Neural cell (in vitro differentiated cells): ENCODE measurements at regions not wholly inside any gene's neighbourhood (a gene's known extent, or its start where the extent isn't known, plus 50 kb on each side); places are given as distances from the start of the nearest gene placed in this dataset.

Experiments
- H2AFZ ChIP-seq: fragments of 200-600, 300-800 bp; sonication (generic), shearing (Covaris generic); 2 replicates; pipeline ENCODE4 v1.6.0; 2014; ENCODE audit warnings: low read depth, mild to moderate bottlenecking, antibody characterized with exemption, low read length, moderate library complexity
- H3F3A ChIP-seq: fragments of 200-600 bp; shearing (Covaris generic); 2 replicates; pipeline ENCODE4 v1.6.1; 2016; ENCODE audit warnings: mild to moderate bottlenecking, moderate library complexity, mixed read lengths, antibody characterized with exemption, low read length; ENCODE audit not compliant: insufficient read depth, poor library complexity, severe bottlenecking
- H3K27ac ChIP-seq: fragments of 200-600, 300-800 bp; sonication (generic), shearing (Covaris generic); 2 replicates; pipeline ENCODE4 v1.5.1; 2014; ENCODE audit warnings: mild to moderate bottlenecking, low read length, moderate library complexity
- H3K27me3 ChIP-seq: fragments of 300-800, 200-600 bp; sonication (generic), shearing (Covaris generic); 2 replicates; pipeline ENCODE4 v1.6.0; 2014; ENCODE audit warnings: mild to moderate bottlenecking, low read depth, low read length, moderate library complexity; ENCODE audit not compliant: insufficient read depth
- H3K36me3 ChIP-seq: fragments of 300-800, 200-600 bp; sonication (generic), shearing (Covaris generic); 2 replicates; pipeline ENCODE4 v1.5.1; 2014; ENCODE audit warnings: mild to moderate bottlenecking, antibody characterized with exemption, low read length, moderate library complexity; ENCODE audit not compliant: insufficient read depth
- H3K4me2 ChIP-seq: fragments of 300-800, 200-600 bp; sonication (generic), shearing (Covaris generic); 2 replicates; pipeline ENCODE4 v1.6.0; 2014; ENCODE audit warnings: mild to moderate bottlenecking, low read length
- H3K4me3 ChIP-seq: fragments of 300-800, 200-600 bp; sonication (generic), shearing (Covaris generic); 2 replicates; pipeline ENCODE4 v1.5.1; 2014; ENCODE audit warnings: mild to moderate bottlenecking, low read length, moderate library complexity
- H3K79me2 ChIP-seq: fragments of 200-600 bp; shearing (Covaris generic); replicated peaks from 2 replicates; pipeline ENCODE4 v1.6.0; 2014; ENCODE audit warnings: mild to moderate bottlenecking, low read length, moderate library complexity; ENCODE audit not compliant: insufficient read depth
- H3K9ac ChIP-seq: fragments of 300-800, 200-600 bp; sonication (generic), shearing (Covaris generic); 2 replicates; pipeline ENCODE4 v1.6.1; 2016; ENCODE audit warnings: mild to moderate bottlenecking, low read length, mixed read lengths
- H3K9me2 ChIP-seq: fragments of 200-600 bp; shearing (Covaris generic); 2 replicates; pipeline ENCODE4 v1.6.1; 2016; ENCODE audit warnings: mild to moderate bottlenecking, low read length, mixed read lengths; ENCODE audit not compliant: insufficient read depth
- H3K9me3 ChIP-seq: fragments of 200-600, 300-800 bp; sonication (generic), shearing (Covaris generic); 2 replicates; pipeline ENCODE4 v1.6.1; 2016; ENCODE audit warnings: mild to moderate bottlenecking, mixed run types, low read length, moderate library complexity, mixed read lengths
- H4K20me1 ChIP-seq: fragments of 200-600 bp; shearing (Covaris generic); 2 replicates; pipeline ENCODE4 v1.6.1; 2016; ENCODE audit warnings: mild to moderate bottlenecking, mixed run types; ENCODE audit not compliant: insufficient read depth
- CTCF ChIP-seq: fragments of 450-650 bp; IDR thresholded peaks from 2 replicates; pipeline ENCODE4 v1.5.1; 2014; ENCODE audit warnings: antibody characterized with exemption, mild to moderate bottlenecking, moderate library complexity; ENCODE audit not compliant: poor library complexity, severe bottlenecking
- EP300 ChIP-seq: fragments of 450-650 bp; conservative IDR thresholded peaks from 2 replicates; pipeline ENCODE4 v1.6.1; 2014; ENCODE audit warnings: antibody characterized with exemption, mild to moderate bottlenecking, moderate library complexity; ENCODE audit not compliant: poor library complexity, severe bottlenecking
- EZH2 ChIP-seq: fragments of 200-600, 300-800 bp; shearing (Covaris generic), sonication (generic); IDR thresholded peaks from 2 replicates; pipeline ENCODE4 v1.6.1; 2014; ENCODE audit warnings: antibody characterized with exemption, low read length, borderline replicate concordance, mild to moderate bottlenecking; ENCODE audit not compliant: insufficient read depth, poor library complexity, severe bottlenecking
- MXI1 ChIP-seq: fragments of 450-650 bp; conservative IDR thresholded peaks from 2 replicates; pipeline ENCODE4 v1.6.1; 2014; ENCODE audit warnings: antibody characterized with exemption, mild to moderate bottlenecking; ENCODE audit not compliant: poor library complexity, severe bottlenecking
- POLR2AphosphoS5 ChIP-seq: IDR thresholded peaks from 2 replicates; pipeline ENCODE4 v1.6.1; 2012
- RAD21 ChIP-seq: fragments of 450-650 bp; conservative IDR thresholded peaks from 2 replicates; pipeline ENCODE4 v1.6.1; 2014; ENCODE audit warnings: antibody characterized with exemption, mild to moderate bottlenecking, moderate library complexity
- REST ChIP-seq: IDR thresholded peaks from 2 replicates; pipeline ENCODE4 v1.6.1; 2012; ENCODE audit warnings: borderline replicate concordance
- SMC3 ChIP-seq: fragments of 450-650 bp; conservative IDR thresholded peaks from 2 replicates; pipeline ENCODE4 v1.6.1; 2014; ENCODE audit warnings: antibody characterized with exemption, mild to moderate bottlenecking, moderate library complexity; ENCODE audit not compliant: poor library complexity
- TAF1 ChIP-seq: IDR thresholded peaks from 2 replicates; pipeline ENCODE4 v1.6.1; 2012; ENCODE audit warnings: low read depth

GRCh38 chr10:64813391-64813790, 1292.2 kb downstream of the REEP3 start:
- Histone ChIP-seq H2AFZ (no peak overlapping the region), H4K20me1 (no peaks in the 10 kb centered on the region), H3K4me2 (no peak overlapping the region), H3K27me3 (no peaks in the 10 kb centered on the region), H3F3A (no peaks in the 10 kb centered on the region), H3K4me3 (no peak overlapping the region), H3K27ac (no peak overlapping the region), H3K9me2 (no peaks in the 10 kb centered on the region), H3K36me3 (no peaks in the 10 kb centered on the region), H3K9me3 (no peaks in the 10 kb centered on the region), H3K9ac (no peak overlapping the region), H3K79me2 (no peaks in the 10 kb centered on the region)
- no peak for TF ChIP-seq POLR2AphosphoS5
- TF ChIP-seq EZH2, result no peak
- no peak for TF ChIP-seq EP300
- TF ChIP-seq TAF1, result no peak
- no peak for TF ChIP-seq RAD21
- no peak for TF ChIP-seq MXI1
- TF ChIP-seq CTCF, result no peak
- TF ChIP-seq REST, result no peak
- no peak for TF ChIP-seq SMC3

GRCh38 chr10:64814201-64814600, 1293.0 kb downstream of the REEP3 start:
- Histone ChIP-seq H3K79me2 (no peaks in the 10 kb centered on the region), H4K20me1 (no peaks in the 10 kb centered on the region), H3K9me3 (no peaks in the 10 kb centered on the region), H3K4me3 (no peak overlapping the region), H3K27ac (no peak overlapping the region), H3K4me2 (no peak overlapping the region), H3K27me3 (no peaks in the 10 kb centered on the region), H3F3A (no peaks in the 10 kb centered on the region), H2AFZ (no peak overlapping the region), H3K36me3 (no peaks in the 10 kb centered on the region), H3K9me2 (no peaks in the 10 kb centered on the region), H3K9ac (no peak overlapping the region)
- TF ChIP-seq EZH2 (no peak), REST (no peak), CTCF (no peak), SMC3 (no peak), EP300 (no peak), RAD21 (no peak), TAF1 (no peak), MXI1 (no peak), POLR2AphosphoS5 (no peak)
